ENCODE measurements at regions not wholly inside any gene's neighbourhood (a gene's known extent, or its start where the extent isn't known, plus 50 kb on each side); places are given as distances from the start of the nearest gene placed in this dataset.

DNA sequence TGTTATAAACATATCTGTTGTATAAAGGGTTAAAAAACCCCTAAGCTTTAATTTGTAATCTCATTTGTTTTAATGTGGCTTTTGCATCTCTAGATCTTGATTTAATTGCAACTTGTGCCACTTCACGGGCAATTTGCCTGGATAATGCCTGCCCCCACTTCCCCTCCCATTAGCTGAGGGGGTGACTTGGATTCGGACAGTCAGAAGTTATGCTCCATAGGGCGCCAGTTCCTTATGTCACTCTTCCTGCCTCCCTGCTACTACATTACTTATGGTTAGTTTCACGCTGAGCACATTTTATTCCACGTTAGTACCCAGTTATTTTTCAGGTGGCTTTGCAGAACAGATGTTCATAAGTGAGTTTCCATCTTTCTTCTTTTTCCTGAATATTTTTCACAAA is 1015.2 kb upstream of the PHF14 start:
- no peaks in the 10 kb centered on the region for H3K27me3 ChIP-seq (ENCODE audit: insufficient read depth, low read length)
- H3K27ac ChIP-seq (ENCODE audit: low read depth, low read length, poor library complexity, severe bottlenecking) = no peak overlapping the region
- H3K4me3 ChIP-seq (ENCODE audit: low read depth, low read length, poor library complexity, severe bottlenecking) = no peak overlapping the region
- no peaks in the 10 kb centered on the region for H3K9me2 ChIP-seq (ENCODE audit: low read depth, low read length)
- H4K20me1 ChIP-seq (ENCODE audit: insufficient read depth, low read length) = no peaks in the 10 kb centered on the region
- TF ChIP-seq EZH2 (IDR thresholded peaks at IDR 0.05; ENCODE audit: borderline replicate concordance, low read length) = no peak
- TF ChIP-seq, protein P1, sequence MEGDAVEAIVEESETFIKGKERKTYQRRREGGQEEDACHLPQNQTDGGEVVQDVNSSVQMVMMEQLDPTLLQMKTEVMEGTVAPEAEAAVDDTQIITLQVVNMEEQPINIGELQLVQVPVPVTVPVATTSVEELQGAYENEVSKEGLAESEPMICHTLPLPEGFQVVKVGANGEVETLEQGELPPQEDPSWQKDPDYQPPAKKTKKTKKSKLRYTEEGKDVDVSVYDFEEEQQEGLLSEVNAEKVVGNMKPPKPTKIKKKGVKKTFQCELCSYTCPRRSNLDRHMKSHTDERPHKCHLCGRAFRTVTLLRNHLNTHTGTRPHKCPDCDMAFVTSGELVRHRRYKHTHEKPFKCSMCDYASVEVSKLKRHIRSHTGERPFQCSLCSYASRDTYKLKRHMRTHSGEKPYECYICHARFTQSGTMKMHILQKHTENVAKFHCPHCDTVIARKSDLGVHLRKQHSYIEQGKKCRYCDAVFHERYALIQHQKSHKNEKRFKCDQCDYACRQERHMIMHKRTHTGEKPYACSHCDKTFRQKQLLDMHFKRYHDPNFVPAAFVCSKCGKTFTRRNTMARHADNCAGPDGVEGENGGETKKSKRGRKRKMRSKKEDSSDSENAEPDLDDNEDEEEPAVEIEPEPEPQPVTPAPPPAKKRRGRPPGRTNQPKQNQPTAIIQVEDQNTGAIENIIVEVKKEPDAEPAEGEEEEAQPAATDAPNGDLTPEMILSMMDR (IDR thresholded peaks at IDR 0.05; ENCODE audit: low read length) = no peak
- peaks cover 84% of the 10 kb centered on the region for H3K4me1 ChIP-seq (ENCODE audit: insufficient read depth, low read length, severe bottlenecking)
- peak overlapping the region; percentile 40; the same call in 1 of the 2 replicates for H2AFZ ChIP-seq (ENCODE audit: low read length)
- 0 out of 2 replicates have a peak, but pooled peaks cover 2% of the 10 kb centered on the region for H3K9me3 ChIP-seq (ENCODE audit: low read length)
- no peaks in the 10 kb centered on the region for H3K79me2 ChIP-seq (ENCODE audit: insufficient read depth, low read length)
- H3F3A ChIP-seq (ENCODE audit: insufficient read depth, low read length) = peaks cover 4% of the 10 kb centered on the region; the same call in 1 of the 2 replicates
- no peak overlapping the region for H3K9ac ChIP-seq (ENCODE audit: low read length)
- H3K36me3 ChIP-seq (ENCODE audit: insufficient read depth, low read length) = no peaks in the 10 kb centered on the region; the same call in 1 of the 2 replicates
- no peak overlapping the region for H3K4me2 ChIP-seq (ENCODE audit: low read length)

DNA sequence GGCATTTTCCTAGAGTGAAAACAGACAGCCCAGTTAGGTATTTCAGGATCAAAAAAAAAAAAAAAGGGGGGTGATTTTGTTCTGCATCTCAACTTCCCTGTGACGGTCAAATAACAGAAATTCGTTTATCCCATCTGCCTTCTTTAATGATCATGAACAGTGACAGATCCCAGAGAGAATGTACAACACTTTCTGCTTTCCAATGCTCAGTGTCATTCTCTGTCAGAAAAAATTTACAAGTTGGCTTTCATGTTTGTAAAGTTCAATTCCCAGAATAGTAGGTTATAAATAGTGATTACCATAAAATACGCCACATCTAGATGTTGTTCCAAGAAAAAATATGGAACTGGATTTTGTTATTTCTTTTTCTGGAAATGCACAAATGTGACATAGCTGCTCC is 1013.2 kb upstream of the PHF14 start:
- H3F3A ChIP-seq (ENCODE audit: insufficient read depth, low read length) = peaks cover 4% of the 10 kb centered on the region; the same call in 1 of the 2 replicates
- TF ChIP-seq, protein P1 (IDR thresholded peaks at IDR 0.05; ENCODE audit: low read length) = no peak
- no peak for TF ChIP-seq EZH2 (IDR thresholded peaks at IDR 0.05; ENCODE audit: borderline replicate concordance, low read length)
- H4K20me1 ChIP-seq (ENCODE audit: insufficient read depth, low read length) = no peaks in the 10 kb centered on the region
- no peaks in the 10 kb centered on the region for H3K27me3 ChIP-seq (ENCODE audit: insufficient read depth, low read length)
- H3K9me2 ChIP-seq (ENCODE audit: low read depth, low read length) = no peaks in the 10 kb centered on the region
- H3K27ac ChIP-seq (ENCODE audit: low read depth, low read length, poor library complexity, severe bottlenecking) = peak overlapping the region; percentile 83
- H3K4me3 ChIP-seq (ENCODE audit: low read depth, low read length, poor library complexity, severe bottlenecking) = no peak overlapping the region
- H3K79me2 ChIP-seq (ENCODE audit: insufficient read depth, low read length) = no peaks in the 10 kb centered on the region
- H2AFZ ChIP-seq (ENCODE audit: low read length) = no peak overlapping the region
- no peaks in the 10 kb centered on the region; the same call in 1 of the 2 replicates for H3K36me3 ChIP-seq (ENCODE audit: insufficient read depth, low read length)
- H3K9ac ChIP-seq (ENCODE audit: low read length) = no peak overlapping the region
- H3K4me2 ChIP-seq (ENCODE audit: low read length) = peak overlapping the region; percentile 59; the same call in 1 of the 2 replicates
- 0 out of 2 replicates have a peak, but pooled peaks cover 2% of the 10 kb centered on the region for H3K9me3 ChIP-seq (ENCODE audit: low read length)
- peaks cover 80% of the 10 kb centered on the region for H3K4me1 ChIP-seq (ENCODE audit: insufficient read depth, low read length, severe bottlenecking)

DNA sequence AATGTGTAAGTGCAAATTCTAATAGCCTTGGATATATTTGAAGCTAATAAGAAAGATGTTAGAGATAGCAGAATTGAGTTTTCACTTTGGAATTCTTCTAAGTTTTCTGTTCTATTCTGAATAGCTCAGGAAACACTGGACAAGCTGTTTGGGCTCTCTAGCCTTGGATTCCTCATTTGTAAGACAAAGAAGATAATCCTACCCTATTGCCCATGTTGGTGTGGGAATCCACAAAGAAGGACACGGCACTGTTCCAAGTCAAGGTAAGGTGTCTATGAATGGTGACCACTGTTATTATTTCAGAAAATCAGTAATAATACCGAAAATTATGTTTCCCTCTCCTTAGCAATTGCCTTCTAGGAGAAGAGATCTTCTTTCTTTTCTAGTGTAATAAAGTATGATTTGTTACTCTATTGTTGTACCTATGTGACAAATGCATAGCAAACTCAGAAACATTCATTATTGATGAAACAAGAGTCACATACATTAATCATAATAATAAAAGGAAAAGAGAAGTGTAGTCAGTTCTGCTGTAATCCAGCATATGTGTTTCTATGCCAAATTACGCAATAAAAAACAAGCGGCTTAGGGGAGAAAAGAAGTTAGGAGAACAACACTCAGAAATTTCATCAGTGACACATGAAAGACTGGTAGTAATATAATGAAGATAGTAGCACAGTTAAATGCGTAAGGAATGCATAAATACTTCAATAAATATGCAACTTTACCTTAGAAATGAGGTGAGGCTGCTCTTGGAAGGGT is 1012.3 kb upstream of the PHF14 start:
- TF ChIP-seq, protein P1 (IDR thresholded peaks at IDR 0.05; ENCODE audit: low read length) = no peak
- no peak for TF ChIP-seq EZH2 (IDR thresholded peaks at IDR 0.05; ENCODE audit: borderline replicate concordance, low read length)
- Histone ChIP-seq H3K9ac (ENCODE audit: low read length) (peak overlapping the region; percentile 43), H3K36me3 (ENCODE audit: insufficient read depth, low read length) (no peaks in the 10 kb centered on the region; the same call in 1 of the 2 replicates), H3K9me3 (ENCODE audit: low read length) (0 out of 2 replicates have a peak, but pooled peaks cover 2% of the 10 kb centered on the region), H3F3A (ENCODE audit: insufficient read depth, low read length) (no peaks in the 10 kb centered on the region), H3K79me2 (ENCODE audit: insufficient read depth, low read length) (no peaks in the 10 kb centered on the region), H3K4me1 (ENCODE audit: insufficient read depth, low read length, severe bottlenecking) (peaks cover 71% of the 10 kb centered on the region), H3K4me3 (ENCODE audit: low read depth, low read length, poor library complexity, severe bottlenecking) (peak overlapping the region; percentile 23), H4K20me1 (ENCODE audit: insufficient read depth, low read length) (no peaks in the 10 kb centered on the region), H3K9me2 (ENCODE audit: low read depth, low read length) (no peaks in the 10 kb centered on the region), H2AFZ (ENCODE audit: low read length) (peak overlapping the region; percentile 52; the same call in 1 of the 2 replicates), H3K27me3 (ENCODE audit: insufficient read depth, low read length) (no peaks in the 10 kb centered on the region), H3K4me2 (ENCODE audit: low read length) (peak overlapping the region; percentile 59), H3K27ac (ENCODE audit: low read depth, low read length, poor library complexity, severe bottlenecking) (peak overlapping the region; percentile 83)

Measured in OCI-LY1 (cell line).